OCI-LY7 (cell line): ENCODE measurements at regions not wholly inside any gene's neighbourhood (a gene's known extent, or its start where the extent isn't known, plus 50 kb on each side); places are given as distances from the start of the nearest gene placed in this dataset.

Experiments
- EZH2phosphoT487 ChIP-seq: fragments of 200-600 bp; sonication (generic); IDR thresholded peaks from 2 replicates; pipeline ENCODE4 v1.6.1; 2018; ENCODE audit warnings: low read depth, borderline replicate concordance, mild to moderate bottlenecking, mixed run types, antibody characterized with exemption, low read length, moderate library complexity, mixed read lengths
- TF ChIP-seq, protein P1 (sequence below): fragments of 200-600 bp; sonication (generic); conservative IDR thresholded peaks from 2 replicates; pipeline ENCODE4 v1.5.1; 2014; ENCODE audit warnings: mild to moderate bottlenecking, antibody characterized with exemption, low read length, moderate library complexity, mixed read lengths

DNA sequence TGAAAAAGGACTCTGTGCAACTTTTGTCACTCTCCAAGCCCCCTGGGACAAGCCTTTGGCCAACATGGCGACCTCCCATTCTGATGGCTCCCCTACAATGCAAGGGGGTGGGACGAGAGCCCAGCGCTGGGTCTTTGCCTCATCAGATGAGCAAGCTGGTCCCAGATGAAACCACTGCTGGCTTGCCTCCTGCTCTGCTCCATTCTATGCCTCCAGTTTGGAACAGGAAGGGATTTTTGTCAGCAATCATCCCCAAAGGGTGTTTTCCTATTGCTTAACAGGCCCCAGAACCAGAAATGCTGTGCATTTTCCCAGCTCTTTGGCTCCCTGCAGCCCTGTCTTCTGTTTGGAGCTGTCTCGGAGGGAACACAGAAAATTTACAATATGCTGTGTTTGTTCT lies 412.7 kb downstream of the MAFB start:
- TF ChIP-seq, protein P1, sequence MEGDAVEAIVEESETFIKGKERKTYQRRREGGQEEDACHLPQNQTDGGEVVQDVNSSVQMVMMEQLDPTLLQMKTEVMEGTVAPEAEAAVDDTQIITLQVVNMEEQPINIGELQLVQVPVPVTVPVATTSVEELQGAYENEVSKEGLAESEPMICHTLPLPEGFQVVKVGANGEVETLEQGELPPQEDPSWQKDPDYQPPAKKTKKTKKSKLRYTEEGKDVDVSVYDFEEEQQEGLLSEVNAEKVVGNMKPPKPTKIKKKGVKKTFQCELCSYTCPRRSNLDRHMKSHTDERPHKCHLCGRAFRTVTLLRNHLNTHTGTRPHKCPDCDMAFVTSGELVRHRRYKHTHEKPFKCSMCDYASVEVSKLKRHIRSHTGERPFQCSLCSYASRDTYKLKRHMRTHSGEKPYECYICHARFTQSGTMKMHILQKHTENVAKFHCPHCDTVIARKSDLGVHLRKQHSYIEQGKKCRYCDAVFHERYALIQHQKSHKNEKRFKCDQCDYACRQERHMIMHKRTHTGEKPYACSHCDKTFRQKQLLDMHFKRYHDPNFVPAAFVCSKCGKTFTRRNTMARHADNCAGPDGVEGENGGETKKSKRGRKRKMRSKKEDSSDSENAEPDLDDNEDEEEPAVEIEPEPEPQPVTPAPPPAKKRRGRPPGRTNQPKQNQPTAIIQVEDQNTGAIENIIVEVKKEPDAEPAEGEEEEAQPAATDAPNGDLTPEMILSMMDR: no peak
- no peak for TF ChIP-seq EZH2phosphoT487
